GM18507 (cell line): ENCODE measurements at regions not wholly inside any gene's neighbourhood (a gene's known extent, or its start where the extent isn't known, plus 50 kb on each side); places are given as distances from the start of the nearest gene placed in this dataset.
"Not testable (repeated sequence)": the region's sequence is repeated elsewhere in the genome, so short reads cannot be mapped to it uniquely, and the experiment has no call there.

ENCODE experiments used
- DNase-seq: peaks from one replicate; pipeline ENCODE4 v3.0.0; 2011; ENCODE audit warnings: low read depth; ENCODE audit not compliant: insufficient read length; ENCODE audit errors: extremely low spot score
- FAIRE-seq: peaks from 2 replicates; lab custom pipeline; 2011; peaks lifted over from hg19 to GRCh38; lab: Jason Lieb, UNC

DNA sequence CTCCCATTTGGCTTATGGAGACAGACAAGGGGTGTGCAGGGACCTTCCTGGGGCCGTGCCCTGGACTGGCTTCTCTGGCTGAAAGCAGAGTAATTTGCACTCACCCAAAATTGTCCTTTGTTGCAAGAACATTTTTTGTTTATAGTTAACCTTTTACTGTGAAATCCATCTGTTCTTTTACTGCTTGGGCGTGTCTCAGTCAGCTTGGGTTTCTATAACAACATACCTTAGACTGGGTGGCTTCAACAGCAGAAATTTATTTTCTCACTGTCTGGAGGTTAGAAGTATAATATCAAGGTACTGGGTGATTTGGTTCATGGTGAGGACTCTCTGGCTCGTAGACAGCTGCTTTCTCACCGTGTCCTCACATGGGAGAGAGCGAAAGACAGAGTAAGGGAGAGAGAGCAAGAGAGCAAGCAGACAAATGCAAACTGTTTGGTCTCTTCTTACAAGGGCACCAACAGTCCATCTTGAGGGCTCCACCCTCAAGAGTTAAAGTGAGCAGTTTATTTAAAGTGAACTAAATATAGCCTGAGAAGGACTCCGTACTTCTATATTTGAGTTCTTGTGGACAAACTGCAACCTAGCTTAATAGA is 131.0 kb upstream of the NPY start:
- FAIRE-seq (no peak), DNase-seq (no peak)

GRCh38 chr7:24157666-24158065 is 126.3 kb upstream of the NPY start:
- FAIRE-seq, result no peak

DNA sequence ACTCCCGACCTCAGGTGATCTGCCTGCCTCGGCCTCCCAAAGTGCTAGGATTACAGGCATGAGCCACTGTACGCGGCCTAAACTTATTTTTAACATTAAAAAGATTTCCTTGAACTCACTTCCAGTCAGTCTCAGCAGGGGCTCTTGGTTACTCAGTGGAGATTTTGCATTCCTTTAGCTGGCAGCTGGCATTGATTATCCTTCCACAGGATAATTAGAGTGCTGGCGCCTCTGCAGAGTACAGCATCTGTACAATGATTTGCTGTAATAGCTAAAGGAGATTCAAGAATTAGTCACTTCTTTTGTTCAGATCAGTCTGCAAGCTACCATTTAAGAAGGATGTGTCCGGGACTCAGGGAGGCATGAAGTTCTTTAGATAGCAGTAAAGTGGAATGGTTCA is 125.0 kb upstream of the NPY start:
- DNase-seq (no peak), FAIRE-seq (no peak)

More at GRCh38 chr7:24157666-24158065, 126.3 kb upstream of the NPY start:
- no peak for DNase-seq

- FAIRE-seq (no peak), DNase-seq (no peak)
Observed at GRCh38 chr7:24164401-24164800, 119.6 kb upstream of the NPY start.

DNA sequence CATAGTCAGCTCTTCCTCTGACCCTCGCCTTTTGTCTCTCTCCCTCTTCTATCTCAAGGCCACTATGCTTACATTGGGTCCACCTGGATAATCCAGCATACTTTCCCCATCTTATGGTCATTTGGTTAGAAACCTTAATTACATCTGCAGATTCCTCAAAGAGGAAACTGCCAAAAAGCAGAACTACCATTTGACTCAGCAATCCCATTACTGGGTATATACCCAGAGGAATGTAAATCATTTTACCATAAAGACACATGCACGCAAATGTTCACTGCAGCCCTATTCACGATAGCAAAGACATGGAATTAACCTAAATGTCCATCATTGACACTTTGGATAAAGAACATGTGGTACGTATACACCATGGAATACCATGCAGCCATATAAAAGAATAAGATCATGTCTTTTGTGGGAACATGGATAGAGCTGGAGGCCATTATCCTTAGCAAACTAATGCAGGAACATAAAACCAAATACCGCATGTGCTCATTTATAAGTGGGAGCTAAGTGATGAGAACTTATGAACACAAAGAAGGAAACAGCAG is 114.8 kb upstream of the NPY start:
- no peak for FAIRE-seq
- DNase-seq, result no peak

DNA sequence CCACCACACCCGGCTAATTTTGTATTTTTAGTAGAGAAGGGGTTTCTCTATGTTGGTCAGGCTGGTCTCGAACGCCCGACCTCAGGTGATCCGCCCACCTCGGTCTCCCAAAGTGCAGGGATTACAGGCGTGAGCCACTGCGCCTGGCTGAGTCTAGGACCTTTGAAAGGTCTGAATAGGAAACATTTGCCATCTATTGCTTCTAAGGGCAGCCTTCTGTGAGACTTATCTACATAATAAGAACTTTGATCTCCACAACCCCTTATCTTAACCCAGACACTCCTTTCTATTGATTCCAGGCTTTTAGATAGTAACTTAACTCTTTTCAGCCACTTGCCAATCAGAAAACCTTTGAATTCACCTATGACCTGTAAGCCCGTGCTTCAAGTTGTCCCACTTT is 112.0 kb upstream of the NPY start:
- DNase-seq, FAIRE-seq: not testable (repeated sequence)

DNA sequence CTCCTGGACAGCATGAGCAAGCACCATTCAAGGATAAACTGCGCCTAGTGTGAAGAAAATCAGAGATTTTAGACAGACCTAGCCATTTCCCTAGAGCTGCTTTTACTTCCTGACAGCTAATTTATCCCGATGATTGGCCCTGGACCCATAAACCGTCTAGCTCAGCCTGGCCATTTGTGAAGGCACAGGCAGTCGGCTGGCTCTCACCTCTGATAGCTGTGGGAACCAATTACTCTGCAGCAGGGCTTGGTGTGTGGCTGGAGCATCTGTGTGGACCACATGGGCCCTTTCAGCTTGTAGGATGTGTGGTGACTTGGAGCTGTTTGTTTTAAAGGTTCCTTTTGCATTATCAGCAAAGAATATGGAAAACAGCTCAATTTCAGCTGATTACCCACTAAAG is 111.1 kb upstream of the NPY start:
- no peak for DNase-seq
- no peak for FAIRE-seq

DNA sequence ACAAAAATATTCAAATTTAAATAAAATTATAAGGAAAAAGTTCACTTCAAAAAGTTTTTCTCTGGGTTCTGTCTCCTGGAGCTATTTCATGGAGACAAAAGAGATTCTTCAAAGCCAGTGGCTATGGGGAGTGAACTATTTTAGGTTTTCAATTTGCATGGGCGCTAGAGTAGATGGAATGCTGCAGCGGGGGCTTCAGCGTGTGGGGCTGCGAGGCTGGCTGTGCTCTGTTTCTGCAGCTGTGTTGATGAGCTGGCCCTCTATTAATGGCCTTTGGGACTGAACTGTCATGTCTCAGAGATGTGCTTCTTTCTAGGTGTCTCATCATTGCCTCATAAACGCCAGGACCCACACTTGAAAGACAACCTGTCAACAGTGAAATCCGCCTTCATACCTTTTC is 108.4 kb upstream of the NPY start:
- FAIRE-seq, result no peak
- no peak for DNase-seq

DNA sequence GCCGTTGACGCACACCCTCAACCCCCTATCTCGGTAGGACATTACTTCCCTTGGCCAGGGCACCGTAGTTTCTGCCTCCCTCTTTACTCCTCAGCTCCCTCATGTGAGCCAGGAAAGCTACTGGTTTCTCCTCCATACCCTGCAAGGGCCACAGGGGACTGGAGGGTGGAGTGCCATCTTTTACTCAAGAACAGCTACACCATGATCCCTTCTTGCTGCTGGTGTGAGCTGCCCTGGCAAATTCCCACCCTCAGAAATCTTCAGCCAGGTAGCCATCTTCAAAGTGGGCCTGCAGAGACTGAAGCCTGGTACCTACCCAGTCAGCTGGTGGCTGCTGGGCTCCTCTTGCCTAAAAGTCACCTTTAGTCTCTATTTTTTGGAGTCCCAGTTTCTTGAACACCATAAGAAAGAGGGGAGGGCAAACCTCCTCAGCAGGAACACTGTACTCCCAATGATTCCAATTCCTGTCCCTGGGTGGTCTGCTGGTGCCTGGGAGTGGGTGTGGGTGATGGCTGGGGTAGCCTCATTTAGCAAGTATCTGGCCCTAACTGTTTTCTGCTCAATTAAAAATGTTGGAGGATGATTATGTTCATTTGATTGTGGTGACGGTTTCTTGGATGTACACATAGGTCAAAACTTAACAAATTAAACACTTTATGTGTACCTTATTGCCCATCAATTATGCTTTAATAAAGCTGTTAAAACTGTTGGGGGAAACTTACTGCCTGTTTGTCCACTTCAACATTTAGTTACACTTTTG is 105.0 kb upstream of the NPY start:
- FAIRE-seq, result no peak
- no peak for DNase-seq

GRCh38 chr7:24191362-24191761 is 92.6 kb upstream of the NPY start:
- FAIRE-seq, result no peak
- no peak for DNase-seq

GRCh38 chr7:24192053-24192452 is 91.9 kb upstream of the NPY start:
- no peak for DNase-seq
- no peak for FAIRE-seq

GRCh38 chr7:24192691-24193090 is 91.3 kb upstream of the NPY start:
- FAIRE-seq (no peak), DNase-seq (no peak)

GRCh38 chr7:24197852-24198251 is 86.1 kb upstream of the NPY start:
- no peak for DNase-seq
- FAIRE-seq, result no peak

DNA sequence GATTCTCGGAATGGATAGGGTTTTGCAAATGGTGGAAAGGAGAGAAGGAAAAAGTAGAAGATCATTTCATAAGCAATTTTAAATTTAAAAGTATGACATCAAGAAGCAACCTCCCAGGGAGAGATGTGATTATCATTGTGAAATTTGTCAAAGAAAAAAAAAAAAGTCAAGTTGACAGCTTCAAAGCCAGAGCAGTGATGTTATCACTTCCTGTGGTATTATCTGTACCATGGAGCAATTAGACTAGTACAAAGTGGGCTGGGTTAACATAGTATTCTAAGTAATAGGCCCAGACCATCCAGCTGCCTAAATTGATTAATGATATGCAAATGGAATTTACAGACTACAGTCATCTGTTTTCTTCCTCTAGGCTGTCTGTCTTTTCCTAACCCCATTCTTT is 84.0 kb upstream of the NPY start:
- DNase-seq (no peak), FAIRE-seq (no peak)

DNA sequence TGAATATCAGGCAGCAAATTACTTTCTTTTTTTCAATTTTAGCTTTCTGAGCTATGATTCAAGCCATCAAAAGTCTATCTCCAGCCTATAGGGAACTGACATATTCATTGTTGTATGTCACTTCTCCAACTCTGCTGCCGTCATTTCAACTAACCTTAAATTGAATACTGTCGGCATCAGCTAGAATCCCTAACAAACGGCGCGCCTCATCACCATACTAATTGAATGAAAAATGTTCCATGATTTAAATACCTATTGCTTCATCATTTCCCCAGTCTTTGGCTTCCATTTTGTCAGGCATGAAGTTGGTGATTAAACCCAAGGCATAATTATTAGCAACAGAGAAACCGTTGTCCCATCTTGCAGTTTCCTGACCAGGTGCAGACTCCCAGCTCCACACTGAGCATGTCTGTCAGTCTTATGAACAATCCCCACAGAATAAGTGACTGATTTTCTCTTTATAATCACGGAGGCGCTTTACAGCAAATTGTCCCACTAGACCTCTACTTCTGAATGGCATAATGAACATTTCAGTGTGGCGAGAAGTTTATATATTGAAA is 83.5 kb upstream of the NPY start:
- FAIRE-seq, result no peak

DNA sequence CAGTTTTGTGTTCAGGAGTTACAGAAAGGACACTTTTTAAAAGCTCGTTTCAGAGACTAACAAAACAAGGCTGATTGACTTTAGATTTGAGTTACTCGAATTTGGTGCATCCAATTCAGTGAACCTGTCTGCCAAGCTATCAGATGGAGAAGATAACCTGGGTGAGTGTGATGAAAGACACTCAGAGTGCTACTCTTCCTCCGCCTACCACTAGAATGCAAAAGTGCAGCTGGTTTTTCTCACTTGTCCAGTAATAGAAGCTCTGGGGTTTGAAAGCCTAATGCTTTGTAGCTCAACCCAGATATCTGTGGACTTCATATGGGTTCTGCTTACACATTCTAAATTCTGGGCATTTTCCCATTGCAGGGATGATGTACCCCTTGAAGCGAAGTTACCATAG is 82.8 kb upstream of the NPY start:
- DNase-seq (no peak), FAIRE-seq (no peak)

More for the DNA sequence above, 83.5 kb upstream of the NPY start:
- no peak for DNase-seq

DNA sequence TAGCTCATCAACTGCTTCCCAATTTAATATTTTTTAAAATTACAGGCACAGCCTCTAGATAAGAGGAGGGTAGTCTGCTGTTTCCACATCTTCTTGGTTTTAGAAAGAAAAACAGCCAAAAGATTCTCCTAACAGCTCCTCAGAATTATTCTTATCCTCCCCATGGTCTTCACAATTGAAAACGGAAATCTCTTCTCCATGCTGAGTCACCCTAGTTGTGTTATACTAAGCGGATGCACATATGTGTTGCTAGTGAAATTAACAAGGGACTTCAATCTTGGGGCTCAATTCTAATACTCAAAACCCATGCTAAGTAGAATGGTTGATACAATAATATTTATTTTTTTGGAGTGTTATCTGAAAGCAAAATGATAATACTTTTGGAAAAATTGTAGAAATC is 71.9 kb upstream of the NPY start:
- FAIRE-seq (no peak), DNase-seq (no peak)

GRCh38 chr7:24213311-24213710 is 70.7 kb upstream of the NPY start:
- DNase-seq (no peak), FAIRE-seq (no peak)

DNA sequence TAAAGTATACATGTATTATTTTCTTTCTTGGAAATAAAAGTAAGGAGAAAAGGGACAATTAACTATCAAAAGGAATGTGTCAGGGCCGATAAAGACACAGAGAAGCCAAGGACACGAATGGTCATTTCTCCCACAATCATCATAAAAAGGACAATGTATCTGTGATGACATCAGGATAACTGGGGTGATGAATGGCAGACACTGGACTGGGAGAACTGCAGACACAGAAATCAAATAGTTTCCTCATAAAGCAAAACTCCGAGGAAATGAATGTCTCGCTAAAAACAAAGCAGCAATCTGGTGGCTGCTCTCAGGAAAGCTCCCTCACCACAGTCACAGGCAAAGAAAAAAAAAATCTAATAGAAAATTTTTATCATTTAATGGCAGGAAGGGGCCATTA is 69.3 kb upstream of the NPY start:
- DNase-seq (no peak), FAIRE-seq (no peak)

DNA sequence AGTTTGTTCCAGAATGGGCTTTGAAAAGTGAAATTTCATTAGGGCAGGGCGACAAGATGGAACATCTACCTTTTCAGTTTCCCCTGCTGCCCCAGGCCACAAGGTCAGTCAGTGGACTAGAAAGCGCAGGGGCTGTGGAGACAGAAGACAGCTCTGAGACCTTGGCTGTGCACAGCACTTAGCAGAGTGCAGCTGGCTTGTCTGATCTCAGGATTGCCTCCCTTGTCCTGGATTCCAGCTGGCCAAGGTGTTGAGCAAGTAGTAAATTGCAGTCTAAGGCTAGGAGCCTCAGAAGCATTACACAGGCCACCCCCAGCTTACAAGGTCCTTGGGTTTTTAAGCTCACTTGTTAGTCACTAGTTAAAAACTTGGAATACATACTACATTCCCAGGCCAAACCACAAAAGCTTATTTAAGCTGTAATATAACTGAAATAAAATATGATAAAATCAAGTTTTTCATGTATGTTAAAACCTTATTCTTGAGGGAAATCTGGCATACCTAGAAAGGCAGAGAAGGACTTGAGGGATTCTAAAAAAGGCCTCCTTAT is 67.3 kb upstream of the NPY start:
- DNase-seq (no peak), FAIRE-seq (no peak)

GRCh38 chr7:24221500-24221899 is 62.5 kb upstream of the NPY start:
- FAIRE-seq (no peak), DNase-seq (no peak)
